ENCODE measurements at regions not wholly inside any gene's neighbourhood (a gene's known extent, or its start where the extent isn't known, plus 50 kb on each side); places are given as distances from the start of the nearest gene placed in this dataset.

- Histone ChIP-seq H4K20me1 (ENCODE audit: low read depth, low read length) (no peaks in the 10 kb centered on the region), H3K9me2 (replicated peaks; ENCODE audit: insufficient read depth, low read length) (no peaks in the 10 kb centered on the region), H2AFZ (ENCODE audit: low read depth, low read length, severe bottlenecking) (no peak overlapping the region), H3K27ac (ENCODE audit: low read depth, low read length) (no peak overlapping the region), H3K79me2 (ENCODE audit: insufficient read depth, low read length) (no peaks in the 10 kb centered on the region), H3K4me3 (ENCODE audit: insufficient read depth, low read length, poor library complexity, severe bottlenecking) (no peak overlapping the region), H3K27me3 (ENCODE audit: low read length) (no peaks in the 10 kb centered on the region), H3K36me3 (ENCODE audit: low read length) (no peaks in the 10 kb centered on the region), H3F3A (ENCODE audit: insufficient read depth) (no peaks in the 10 kb centered on the region), H3K4me2 (ENCODE audit: low read depth, low read length, poor library complexity, severe bottlenecking) (no peak overlapping the region), H3K9ac (ENCODE audit: low read length) (no peak overlapping the region), H3K9me3 (ENCODE audit: insufficient read depth, low read length) (no peaks in the 10 kb centered on the region)
- no peak for TF ChIP-seq CTCF (IDR thresholded peaks at IDR 0.05; ENCODE audit: insufficient read depth, low read length, poor library complexity, severe bottlenecking)
- TF ChIP-seq EZH2phosphoT487 (conservative IDR thresholded peaks at IDR 0.05; ENCODE audit: low read length), result no peak
Measured at GRCh38 chr13:47144782-47145181, 247.9 kb upstream of the HTR2A start.

GRCh38 chr13:47142105-47142504, 245.3 kb upstream of the HTR2A start:
- Histone ChIP-seq H3K79me2 (ENCODE audit: insufficient read depth, low read length) (no peaks in the 10 kb centered on the region), H3K4me3 (ENCODE audit: insufficient read depth, low read length, poor library complexity, severe bottlenecking) (no peak overlapping the region)

GRCh38 chr13:47139519-47139918, 242.7 kb upstream of the HTR2A start:
- no peaks in the 10 kb centered on the region for H4K20me1 ChIP-seq (ENCODE audit: low read depth, low read length)
- H3K27me3 ChIP-seq (ENCODE audit: low read length), result no peaks in the 10 kb centered on the region
- H3K36me3 ChIP-seq (ENCODE audit: low read length), result no peaks in the 10 kb centered on the region
- no peak overlapping the region for H3K9ac ChIP-seq (ENCODE audit: low read length)
- TF ChIP-seq CTCF (IDR thresholded peaks at IDR 0.05; ENCODE audit: insufficient read depth, low read length, poor library complexity, severe bottlenecking) (no peak), EZH2phosphoT487 (conservative IDR thresholded peaks at IDR 0.05; ENCODE audit: low read length) (no peak)
- H3K9me3 ChIP-seq (ENCODE audit: insufficient read depth, low read length), result no peaks in the 10 kb centered on the region
- H3K4me2 ChIP-seq (ENCODE audit: low read depth, low read length, poor library complexity, severe bottlenecking), result no peak overlapping the region
- no peak overlapping the region for H3K4me3 ChIP-seq (ENCODE audit: insufficient read depth, low read length, poor library complexity, severe bottlenecking)
- no peak overlapping the region for H3K27ac ChIP-seq (ENCODE audit: low read depth, low read length)
- H3K9me2 ChIP-seq (replicated peaks; ENCODE audit: insufficient read depth, low read length), result no peaks in the 10 kb centered on the region
- H3F3A ChIP-seq (ENCODE audit: insufficient read depth), result no peaks in the 10 kb centered on the region
- H3K79me2 ChIP-seq (ENCODE audit: insufficient read depth, low read length), result no peaks in the 10 kb centered on the region
- H2AFZ ChIP-seq (ENCODE audit: low read depth, low read length, severe bottlenecking), result no peak overlapping the region

More at GRCh38 chr13:47142105-47142504, 245.3 kb upstream of the HTR2A start:
- no peaks in the 10 kb centered on the region for H3F3A ChIP-seq (ENCODE audit: insufficient read depth)
- no peaks in the 10 kb centered on the region for H3K9me2 ChIP-seq (replicated peaks; ENCODE audit: insufficient read depth, low read length)
- TF ChIP-seq EZH2phosphoT487 (conservative IDR thresholded peaks at IDR 0.05; ENCODE audit: low read length) (no peak), CTCF (IDR thresholded peaks at IDR 0.05; ENCODE audit: insufficient read depth, low read length, poor library complexity, severe bottlenecking) (no peak)
- H3K27ac ChIP-seq (ENCODE audit: low read depth, low read length), result no peak overlapping the region
- H3K9ac ChIP-seq (ENCODE audit: low read length), result no peak overlapping the region
- H2AFZ ChIP-seq (ENCODE audit: low read depth, low read length, severe bottlenecking), result no peak overlapping the region
- H3K27me3 ChIP-seq (ENCODE audit: low read length), result no peaks in the 10 kb centered on the region
- H4K20me1 ChIP-seq (ENCODE audit: low read depth, low read length), result no peaks in the 10 kb centered on the region
- no peaks in the 10 kb centered on the region for H3K36me3 ChIP-seq (ENCODE audit: low read length)
- H3K4me2 ChIP-seq (ENCODE audit: low read depth, low read length, poor library complexity, severe bottlenecking), result no peak overlapping the region
- H3K9me3 ChIP-seq (ENCODE audit: insufficient read depth, low read length), result no peaks in the 10 kb centered on the region
